Endothelial cell of umbilical vein (primary cell): ENCODE measurements at regions not wholly inside any gene's neighbourhood (a gene's known extent, or its start where the extent isn't known, plus 50 kb on each side); places are given as distances from the start of the nearest gene placed in this dataset.

ENCODE experiments used
- BruUV-seq: library from RNA; stranded (reverse); fragments of 400-500 nt; replicated peaks from 2 replicates; lab custom pipeline; 2021; lab: Mats Ljungman, UMichigan
- CTCF ChIA-PET: fragments of 300-600, 350-600 bp; sonication (Branson Sonifier 250); formaldehyde crosslinking; loops from one replicate; lab custom pipeline; 2021; ENCODE audit warnings: antibody characterized with exemption, inconsistent platforms; lab: Charles Lee
- POLR2A ChIA-PET: fragments of 300-600, 350-600 bp; sonication (Branson Sonifier 250); formaldehyde crosslinking; loops from one replicate; lab custom pipeline; 2021; ENCODE audit warnings: antibody characterized with exemption, inconsistent platforms; lab: Charles Lee
- DNase-seq: peaks from one replicate; pipeline ENCODE4 v3.0.0-alpha.2; 2011; ENCODE audit warnings: low read depth, low spot score
- FAIRE-seq: peaks from 2 replicates; lab custom pipeline; 2011; peaks lifted over from hg19 to GRCh38; lab: Jason Lieb, UNC
- H2AFZ ChIP-seq: 2 replicates; pipeline ENCODE4 v1.6.0; 2012; ENCODE audit warnings: low read depth, low read length, control low read depth, inconsistent platforms
- H3K27ac ChIP-seq: 2 replicates; pipeline ENCODE4 v1.5.1; 2011; ENCODE audit warnings: low read depth, mild to moderate bottlenecking, control low read depth, low read length, moderate library complexity; ENCODE audit not compliant: insufficient read depth
- H3K27me3 ChIP-seq, 2 experiments: 2 replicates each; pipeline versions ENCODE4 v1.6.0 to v1.6.1; 2011; ENCODE audit warnings: low read length in 2 of 2, mixed read lengths in 1 of 2; ENCODE audit not compliant: control insufficient read depth in 2 of 2, insufficient read depth in 2 of 2
- H3K36me3 ChIP-seq, 2 experiments: 2 replicates in 1 of 2; 3 replicates in 1 of 2; pipeline ENCODE4 v1.5.1; 2011; ENCODE audit warnings: low read length in 2 of 2, mild to moderate bottlenecking in 1 of 2, moderate library complexity in 1 of 2; ENCODE audit not compliant: control insufficient read depth in 2 of 2, insufficient read depth in 2 of 2; ENCODE audit errors: extremely low read depth in 1 of 2
- H3K4me1 ChIP-seq: 3 replicates; pipeline ENCODE4 v1.5.1; 2011; ENCODE audit warnings: mild to moderate bottlenecking, low read length; ENCODE audit not compliant: control insufficient read depth, insufficient read depth; ENCODE audit errors: extremely low read depth
- H3K4me2 ChIP-seq: 2 replicates; pipeline ENCODE4 v1.6.1; 2011; ENCODE audit warnings: low read length, control low read depth, mixed read lengths; ENCODE audit not compliant: insufficient read depth
- H3K4me3 ChIP-seq, 3 experiments: fragments of 200-600 bp in 1 of 3; sonication (generic), shearing (Covaris generic) in 1 of 3; replicated peaks in 1 of 3; 2 replicates each; pipeline ENCODE4 v1.5.1; 2011 to 2016; ENCODE audit warnings: control low read depth in 3 of 3, low read length in 3 of 3, mild to moderate bottlenecking in 2 of 3, inconsistent platforms in 1 of 3, low read depth in 1 of 3, moderate library complexity in 1 of 3; ENCODE audit not compliant: insufficient read depth in 1 of 3
- H3K79me2 ChIP-seq: 2 replicates; pipeline ENCODE4 v1.6.0; 2012; ENCODE audit warnings: low read length, inconsistent platforms; ENCODE audit not compliant: control insufficient read depth, insufficient read depth
- H3K9ac ChIP-seq: replicated peaks from 2 replicates; pipeline ENCODE3; 2011; ENCODE audit warnings: low read length, control low read depth; ENCODE audit not compliant: insufficient read depth; ENCODE audit errors: extremely low read depth
- H3K9me1 ChIP-seq: replicated peaks from 3 replicates; pipeline ENCODE4 v1.6.0; 2011; ENCODE audit warnings: mild to moderate bottlenecking, low read length; ENCODE audit not compliant: control insufficient read depth, insufficient read depth; ENCODE audit errors: extremely low read depth
- H3K9me3 ChIP-seq: replicated peaks from 2 replicates; pipeline ENCODE4 v1.5.1; 2012; ENCODE audit warnings: low read length, inconsistent platforms; ENCODE audit not compliant: control insufficient read depth, insufficient read depth
- H4K20me1 ChIP-seq: replicated peaks from 2 replicates; pipeline ENCODE3; 2011; ENCODE audit warnings: mild to moderate bottlenecking, low read length; ENCODE audit not compliant: control insufficient read depth, insufficient read depth; ENCODE audit errors: extremely low read depth
- CTCF ChIP-seq, 2 donors: IDR thresholded peaks; 1 replicate in 1 of 2; 2 replicates in 1 of 2; pipeline ENCODE4 v1.5.1; 2011; ENCODE audit warnings: low read length in 2 of 2, mild to moderate bottlenecking in 2 of 2, moderate library complexity in 2 of 2, control low read depth in 1 of 2, inconsistent platforms in 1 of 2, low read depth in 1 of 2; ENCODE audit not compliant: insufficient read depth in 1 of 2; ENCODE audit errors: extremely low read depth in 1 of 2
- EZH2 ChIP-seq: IDR thresholded peaks from 2 replicates; pipeline ENCODE4 v1.6.1; 2012; ENCODE audit warnings: borderline replicate concordance, low read depth, mild to moderate bottlenecking, moderate library complexity, low read length, inconsistent platforms; ENCODE audit not compliant: severe bottlenecking
- FOS ChIP-seq: IDR thresholded peaks from 2 replicates; pipeline ENCODE4 v1.6.1; 2011; ENCODE audit warnings: mild to moderate bottlenecking, low read length, moderate library complexity, borderline replicate concordance; ENCODE audit not compliant: insufficient read depth
- GATA2 ChIP-seq: IDR thresholded peaks from 2 replicates; pipeline ENCODE4 v1.7.0; 2011; ENCODE audit warnings: low read depth, mild to moderate bottlenecking, moderate library complexity, mixed read lengths, low read length; ENCODE audit not compliant: insufficient read length, insufficient read depth
- JUN ChIP-seq: IDR thresholded peaks from 2 replicates; pipeline ENCODE4 v1.6.1; 2011; ENCODE audit warnings: borderline replicate concordance, low read depth; ENCODE audit not compliant: insufficient read length, insufficient read depth
- MAX ChIP-seq: IDR thresholded peaks from 2 replicates; pipeline ENCODE4 v1.6.1; 2011; ENCODE audit not compliant: insufficient read depth, insufficient read length
- MYC ChIP-seq: IDR thresholded peaks from one replicate; pipeline ENCODE4 v1.6.1; 2011; ENCODE audit warnings: mild to moderate bottlenecking, low read depth, low read length
- POLR2A ChIP-seq: IDR thresholded peaks from 2 replicates; pipeline ENCODE4 v1.6.1; 2012; ENCODE audit warnings: low read depth, mild to moderate bottlenecking, control low read depth, low read length
- POLR2AphosphoS5 ChIP-seq: IDR thresholded peaks from 2 replicates; pipeline ENCODE4 v1.6.1; 2012; ENCODE audit warnings: low read depth, mild to moderate bottlenecking, control low read depth, low read length, moderate library complexity; ENCODE audit not compliant: insufficient read depth
- dilution Hi-C: fragments of 300-500 bp; cut with MboI; formaldehyde crosslinking; loops from one replicate; pipeline ENCODE4 v1.15.0; 2019; ENCODE audit warnings: low sequenced_read_pairs; ENCODE audit not compliant: extremely low pct_ligation_motif_present
- intact Hi-C: fragments of 100-400 bp; cut with micrococcal nuclease; formaldehyde crosslinking; loops from one replicate; pipeline ENCODE4 v1.10.0; 2022

- Histone ChIP-seq H3K27me3 (no peaks in the 10 kb centered on the region), H3K4me3 (no peak overlapping the region), H3K4me1 (no peaks in the 10 kb centered on the region), H3K9me1 (no peaks in the 10 kb centered on the region), H3K36me3 (no peaks in the 10 kb centered on the region), H3K79me2 (no peaks in the 10 kb centered on the region), H2AFZ (no peak overlapping the region), H3K27ac (no peak overlapping the region), H3K4me2 (no peak overlapping the region), H3K9ac (no peak overlapping the region), H3K9me3 (no peaks in the 10 kb centered on the region), H4K20me1 (no peaks in the 10 kb centered on the region)
- no peak for TF ChIP-seq FOS
- no peak for TF ChIP-seq MYC
- TF ChIP-seq GATA2, result no peak
- TF ChIP-seq MAX, result no peak
- no peak for TF ChIP-seq POLR2A
- TF ChIP-seq JUN, result no peak
- no peak for TF ChIP-seq POLR2AphosphoS5
- no peak for TF ChIP-seq CTCF (IDR thresholded peaks at IDR 0.05; ENCODE audit: extremely low read depth in 1 of 2, insufficient read depth in 1 of 2, low read depth in 1 of 2, low read length in 2 of 2)
- TF ChIP-seq EZH2, result no peak
- DNase-seq, result no peak
- FAIRE-seq, result no peak
- intact Hi-C loops, result no loop called here
- no TSS peak for BruUV-seq
- ChIA-PET CTCF (no interaction called here), POLR2A (no interaction called here)
- dilution Hi-C loops, result no loop called here
Observed at GRCh38 chr1:234681990-234682389, 72.0 kb upstream of the IRF2BP2 start.
